ENCODE measurements at regions not wholly inside any gene's neighbourhood (a gene's known extent, or its start where the extent isn't known, plus 50 kb on each side); places are given as distances from the start of the nearest gene placed in this dataset.

GRCh38 chr4:114383067-114383466 is 215.5 kb upstream of the UGT8 start:
- ATAC-seq (ENCODE audit: low read depth) (no peak), DNase-seq (ENCODE audit: low spot score) (no peak)
- TF ChIP-seq CTCF (IDR thresholded peaks at IDR 0.05; ENCODE audit: poor library complexity, severe bottlenecking), result no peak
- Histone ChIP-seq H3K4me1 (ENCODE audit: insufficient read depth, poor library complexity, severe bottlenecking) (no peaks in the 10 kb centered on the region), H3K36me3 (ENCODE audit: low read depth) (no peaks in the 10 kb centered on the region), H3K4me3 (ENCODE audit: severe bottlenecking) (no peak overlapping the region), H3K27ac (ENCODE audit: poor library complexity, severe bottlenecking) (no peak overlapping the region), H3K27me3 (ENCODE audit: insufficient read depth, poor library complexity, severe bottlenecking) (no peaks in the 10 kb centered on the region), H3K9me3 (ENCODE audit: severe bottlenecking) (no peaks in the 10 kb centered on the region)

- no peak for TF ChIP-seq CTCF (IDR thresholded peaks at IDR 0.05; ENCODE audit: poor library complexity, severe bottlenecking)
- DNase-seq (ENCODE audit: low spot score), result no peak
- Histone ChIP-seq H3K9me3 (ENCODE audit: severe bottlenecking) (no peaks in the 10 kb centered on the region), H3K27me3 (ENCODE audit: insufficient read depth, poor library complexity, severe bottlenecking) (no peaks in the 10 kb centered on the region), H3K4me1 (ENCODE audit: insufficient read depth, poor library complexity, severe bottlenecking) (no peaks in the 10 kb centered on the region), H3K36me3 (ENCODE audit: low read depth) (no peaks in the 10 kb centered on the region), H3K4me3 (ENCODE audit: severe bottlenecking) (no peak overlapping the region), H3K27ac (ENCODE audit: poor library complexity, severe bottlenecking) (no peak overlapping the region)
- peak; percentile 59 for ATAC-seq (ENCODE audit: low read depth)
Observed at GRCh38 chr4:114383721-114384120, 214.9 kb upstream of the UGT8 start.

GRCh38 chr4:114384629-114385028 is 214.0 kb upstream of the UGT8 start:
- Histone ChIP-seq H3K36me3 (ENCODE audit: low read depth) (no peaks in the 10 kb centered on the region), H3K27me3 (ENCODE audit: insufficient read depth, poor library complexity, severe bottlenecking) (no peaks in the 10 kb centered on the region), H3K4me1 (ENCODE audit: insufficient read depth, poor library complexity, severe bottlenecking) (no peaks in the 10 kb centered on the region), H3K27ac (ENCODE audit: poor library complexity, severe bottlenecking) (no peak overlapping the region), H3K9me3 (ENCODE audit: severe bottlenecking) (no peaks in the 10 kb centered on the region), H3K4me3 (ENCODE audit: severe bottlenecking) (no peak overlapping the region)
- DNase-seq (ENCODE audit: low spot score) (no peak), ATAC-seq (ENCODE audit: low read depth) (no peak)
- peak; percentile 82 for TF ChIP-seq CTCF (IDR thresholded peaks at IDR 0.05; ENCODE audit: poor library complexity, severe bottlenecking)

GRCh38 chr4:114385195-114385985 is 213.2 kb upstream of the UGT8 start:
- Histone ChIP-seq H3K9me3 (ENCODE audit: severe bottlenecking) (no peaks in the 10 kb centered on the region), H3K27ac (ENCODE audit: poor library complexity, severe bottlenecking) (no peak overlapping the region), H3K36me3 (ENCODE audit: low read depth) (no peaks in the 10 kb centered on the region), H3K4me3 (ENCODE audit: severe bottlenecking) (no peak overlapping the region), H3K27me3 (ENCODE audit: insufficient read depth, poor library complexity, severe bottlenecking) (no peaks in the 10 kb centered on the region), H3K4me1 (ENCODE audit: insufficient read depth, poor library complexity, severe bottlenecking) (no peaks in the 10 kb centered on the region)
- DNase-seq (ENCODE audit: low spot score) (no peak), ATAC-seq (ENCODE audit: low read depth) (no peak)
- TF ChIP-seq CTCF (IDR thresholded peaks at IDR 0.05; ENCODE audit: poor library complexity, severe bottlenecking), result no peak

- no peak for ATAC-seq (ENCODE audit: low read depth)
- Histone ChIP-seq H3K4me1 (ENCODE audit: insufficient read depth, poor library complexity, severe bottlenecking) (no peaks in the 10 kb centered on the region), H3K36me3 (ENCODE audit: low read depth) (no peaks in the 10 kb centered on the region), H3K9me3 (ENCODE audit: severe bottlenecking) (no peaks in the 10 kb centered on the region), H3K27ac (ENCODE audit: poor library complexity, severe bottlenecking) (no peak overlapping the region), H3K4me3 (ENCODE audit: severe bottlenecking) (no peak overlapping the region), H3K27me3 (ENCODE audit: insufficient read depth, poor library complexity, severe bottlenecking) (no peaks in the 10 kb centered on the region)
- DNase-seq (ENCODE audit: low spot score), result no peak
- peak; percentile 92 for TF ChIP-seq CTCF (IDR thresholded peaks at IDR 0.05; ENCODE audit: poor library complexity, severe bottlenecking)
Observed at GRCh38 chr4:114386637-114387233, 211.9 kb upstream of the UGT8 start.

Data from RWPE2 (cell line).